DMS153 (cell line): ENCODE measurements at regions not wholly inside any gene's neighbourhood (a gene's known extent, or its start where the extent isn't known, plus 50 kb on each side); places are given as distances from the start of the nearest gene placed in this dataset.
"Not testable (repeated sequence)": the region's sequence is repeated elsewhere in the genome, so short reads cannot be mapped to it uniquely, and the experiment has no call there.

ENCODE experiments used
- DNase-seq: peaks from one replicate; lab custom pipeline; 2025; lab: John Stamatoyannopoulos, UW

DNA sequence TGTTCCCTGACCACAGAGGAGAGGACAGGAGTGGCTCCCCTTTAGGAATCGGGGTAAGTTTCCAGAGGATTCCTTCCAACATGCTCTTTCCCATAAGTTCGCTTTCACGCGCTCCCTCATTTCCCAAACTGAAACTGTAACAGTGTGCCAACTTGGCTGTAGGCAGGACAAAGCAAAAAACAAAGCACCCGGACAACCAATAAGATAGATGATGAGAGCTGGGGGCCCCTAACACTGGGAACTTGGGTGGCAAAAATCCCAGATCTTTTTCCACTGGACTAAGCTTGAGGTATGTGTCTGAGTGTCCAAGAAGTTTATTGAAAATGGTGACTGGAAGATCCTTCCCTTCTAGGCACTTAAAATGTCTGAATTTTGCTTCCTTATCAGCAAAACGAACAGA is 258.7 kb upstream of the IL12B start:
- no peak for DNase-seq

DNA sequence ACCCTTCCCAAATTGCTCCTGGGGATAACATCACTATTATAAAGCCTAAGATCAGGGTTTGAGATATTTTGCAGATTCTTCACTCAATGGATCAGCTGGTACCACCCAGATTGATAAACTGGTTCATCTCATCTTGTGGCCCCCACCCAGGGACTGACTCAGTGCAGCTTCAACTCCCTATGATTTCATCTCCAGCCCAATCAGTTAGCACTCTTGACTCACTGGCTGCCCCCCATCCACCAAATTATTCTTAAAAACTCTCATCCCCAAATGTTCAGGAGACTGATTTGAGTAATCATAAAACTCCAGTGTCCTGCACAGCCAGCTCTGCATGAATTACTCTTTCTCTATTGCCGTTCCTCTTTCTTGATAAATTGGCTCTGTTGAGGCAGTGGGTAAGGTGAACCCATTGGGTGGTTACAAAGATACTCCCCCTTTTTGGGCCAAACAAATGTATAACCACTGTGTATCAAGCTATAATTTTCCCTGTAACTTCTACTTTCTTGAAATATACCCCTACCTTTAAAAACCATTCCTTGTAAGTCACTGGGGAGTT is 263.3 kb upstream of the IL12B start:
- no peak for DNase-seq

DNA sequence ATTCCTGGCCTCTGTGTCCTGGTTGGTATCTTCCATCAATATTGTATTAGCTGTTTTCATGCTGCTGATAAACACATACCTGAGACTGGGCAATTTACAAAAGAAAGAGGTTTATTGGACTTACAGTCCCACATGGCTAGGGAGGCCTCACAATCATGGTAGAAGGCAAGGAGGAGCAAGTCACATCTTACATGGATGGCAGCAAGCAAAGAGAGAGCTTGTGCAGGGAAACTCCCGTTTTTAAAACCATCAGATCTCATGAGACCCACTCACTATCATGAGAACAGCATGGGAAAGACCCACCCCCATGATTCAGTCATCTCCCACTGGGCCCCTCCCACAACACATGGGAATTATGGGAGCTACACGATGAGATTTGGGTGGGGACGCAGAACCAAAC is 265.3 kb upstream of the IL12B start:
- not testable (repeated sequence) for DNase-seq

DNA sequence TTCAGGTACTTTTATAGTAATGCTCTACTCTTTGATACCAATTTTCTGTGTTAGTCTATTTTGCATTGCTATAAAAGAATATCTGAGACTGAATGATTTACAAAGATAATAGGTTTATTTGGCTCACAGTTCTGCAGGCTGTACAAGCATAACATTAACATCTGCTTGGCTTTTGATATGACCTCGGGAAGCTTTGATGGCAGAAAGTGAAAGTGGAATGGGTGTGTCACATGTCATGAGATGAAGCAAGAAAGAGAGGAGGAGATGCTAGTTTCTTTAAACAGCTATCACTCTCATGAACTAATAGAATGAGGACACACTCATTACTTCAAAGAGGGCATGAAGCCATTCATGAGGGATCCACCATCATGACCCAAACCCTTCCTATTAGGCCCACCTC is 270.9 kb upstream of the IL12B start:
- DNase-seq, result no peak

DNA sequence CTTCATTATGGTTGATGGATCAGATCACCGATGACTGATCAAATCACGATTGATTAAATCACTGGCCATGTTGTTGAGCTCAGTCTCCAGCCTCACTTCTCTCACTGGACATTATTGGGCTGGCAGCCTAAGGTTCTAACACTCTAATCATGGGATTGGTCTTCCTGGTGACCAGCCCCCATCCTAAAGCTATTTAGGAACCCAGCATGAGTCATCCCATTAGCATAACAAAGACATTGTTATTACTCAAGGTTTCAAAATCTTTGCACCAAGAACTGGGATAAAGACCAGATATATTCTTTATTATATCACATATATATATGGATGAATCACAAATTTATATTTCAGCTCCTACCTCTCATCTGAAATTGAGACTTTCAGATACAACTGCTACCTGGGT is 272.1 kb upstream of the IL12B start:
- no peak for DNase-seq

DNA sequence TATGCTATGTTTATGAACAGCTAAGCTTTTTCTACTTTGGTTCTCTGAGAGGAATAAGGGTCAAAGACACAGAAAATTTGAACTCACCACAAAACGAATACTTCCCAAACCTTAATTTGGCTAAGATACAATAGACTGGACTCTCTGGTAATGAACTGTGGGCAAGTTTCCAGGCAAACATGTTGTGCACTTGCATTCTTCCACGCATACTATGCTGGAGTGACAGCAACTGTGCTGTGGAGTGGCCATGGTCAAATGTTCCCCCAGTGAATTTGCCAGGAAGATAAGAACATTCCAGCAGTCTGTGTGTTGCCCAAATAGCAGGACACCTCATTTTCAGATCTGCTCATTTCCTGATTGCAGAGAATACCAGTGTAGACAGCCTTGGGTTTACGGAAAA is 275.3 kb upstream of the IL12B start:
- no peak for DNase-seq

DNA sequence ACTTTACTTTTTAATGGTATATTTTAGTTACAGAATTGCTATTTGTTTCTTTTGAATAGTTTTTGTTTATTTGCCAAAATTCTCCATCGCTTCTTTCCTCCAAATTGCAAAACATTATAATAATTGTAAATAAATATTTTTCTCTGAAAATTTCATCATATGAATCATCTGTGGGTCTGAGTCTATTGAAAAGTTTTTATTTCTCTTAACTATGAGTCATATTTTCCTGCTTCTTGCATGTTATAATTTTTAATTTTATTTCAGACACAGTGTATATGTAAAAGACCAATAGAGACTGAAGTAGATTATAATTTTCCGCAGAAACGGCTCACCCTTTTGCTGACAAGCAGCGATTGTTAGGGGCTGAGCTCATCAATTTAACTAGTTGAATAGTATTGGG is 279.1 kb upstream of the IL12B start:
- no peak for DNase-seq

DNA sequence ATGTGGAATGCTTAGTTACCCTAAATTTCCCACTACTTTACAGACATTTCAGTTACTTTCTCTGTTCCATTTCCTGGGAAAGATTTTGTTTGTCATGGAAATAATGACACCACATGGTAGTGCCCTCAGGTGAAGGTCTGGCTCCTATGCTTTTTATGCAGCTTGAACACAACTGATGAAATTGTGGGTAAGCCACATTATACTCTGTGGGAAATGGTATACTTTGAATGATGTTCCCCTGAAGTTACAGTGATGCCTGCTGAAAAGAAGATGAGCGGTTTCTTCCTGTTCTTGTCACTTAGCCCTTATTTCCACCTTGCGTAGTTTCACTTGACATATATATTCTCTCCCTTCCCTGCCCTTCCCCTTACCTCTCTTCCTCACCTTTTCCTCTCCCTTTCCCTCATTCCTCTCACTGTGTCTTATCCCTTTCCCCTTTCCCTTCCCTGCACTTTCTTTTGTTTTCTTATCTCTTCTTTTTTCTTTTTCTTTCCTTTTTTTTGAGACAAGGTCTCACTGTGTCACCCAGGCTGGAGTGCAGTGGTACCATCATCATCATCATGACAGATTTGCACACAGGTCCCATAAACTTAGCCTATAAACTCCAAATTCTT is 280.8 kb upstream of the IL12B start:
- DNase-seq, result no peak

DNA sequence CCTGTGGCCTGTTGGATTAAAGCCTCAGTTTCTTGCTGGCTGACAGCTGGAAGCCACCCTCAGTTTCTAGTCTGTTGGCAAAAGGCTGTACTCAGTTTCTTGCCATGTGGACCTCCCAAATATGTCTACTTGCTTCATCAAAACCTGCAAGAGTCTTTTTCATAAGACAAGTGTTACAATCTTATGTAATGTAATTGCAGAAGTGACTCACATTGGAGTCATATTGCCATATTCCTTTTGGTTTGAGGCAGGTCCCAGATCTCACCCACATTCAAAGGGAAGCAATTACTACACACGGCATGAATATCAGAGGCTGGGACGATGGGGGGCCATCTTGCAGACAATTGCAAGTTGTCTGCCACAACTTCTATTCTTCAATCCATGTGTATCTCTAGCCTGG is 286.7 kb upstream of the IL12B start:
- DNase-seq, result no peak

DNA sequence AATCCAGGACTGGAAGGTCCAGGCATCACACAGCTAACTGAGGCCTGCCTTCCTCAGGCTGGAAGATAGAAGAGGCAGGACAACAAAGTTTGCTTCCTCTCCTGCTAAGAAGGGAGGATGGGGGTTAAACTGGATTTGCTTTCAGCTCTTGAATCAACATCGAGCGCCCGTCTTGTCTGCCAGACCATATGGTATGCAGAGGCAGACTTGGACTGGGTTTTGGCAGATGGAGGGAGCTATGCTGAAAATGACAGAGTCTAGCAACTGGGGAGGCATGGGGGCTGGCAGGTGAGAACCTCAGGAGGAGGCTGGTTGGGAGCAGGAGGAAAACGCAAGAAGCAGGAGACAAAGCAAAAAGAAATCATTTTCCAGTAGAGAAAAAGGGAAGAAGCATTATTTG is 289.5 kb upstream of the IL12B start:
- no peak for DNase-seq

DNA sequence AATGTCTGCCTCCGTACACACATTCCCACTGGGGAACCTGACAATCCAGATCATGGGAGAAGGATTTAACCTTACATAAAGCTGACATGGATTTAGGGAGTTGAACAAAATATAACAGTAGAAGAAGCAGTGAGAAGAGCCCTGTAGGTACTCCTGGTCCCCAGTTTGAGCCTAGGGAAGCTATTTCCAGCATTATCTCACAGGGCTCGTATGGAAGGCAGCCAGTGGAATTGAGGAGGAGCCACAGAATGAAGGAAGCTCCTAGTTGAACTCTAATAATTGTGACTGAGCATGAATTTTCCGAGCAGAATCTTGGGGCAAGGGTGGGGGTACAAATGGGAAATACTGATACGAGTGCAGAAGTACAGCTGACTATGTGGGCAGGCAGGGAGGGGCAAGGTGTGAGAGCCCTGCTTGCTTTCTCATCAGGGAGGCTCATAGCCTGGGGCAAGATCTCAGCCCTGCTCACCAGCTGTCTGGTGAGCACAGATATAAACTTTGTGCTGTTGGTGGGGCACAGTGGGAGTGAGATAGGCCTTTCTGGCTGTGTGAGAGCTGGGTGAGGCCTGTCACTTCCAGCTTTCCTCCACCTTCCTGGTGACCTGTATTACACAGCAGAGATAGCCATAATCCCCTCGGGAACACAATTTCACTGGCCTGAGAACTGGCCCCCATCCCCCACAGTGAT is 290.7 kb upstream of the IL12B start:
- no peak for DNase-seq

DNA sequence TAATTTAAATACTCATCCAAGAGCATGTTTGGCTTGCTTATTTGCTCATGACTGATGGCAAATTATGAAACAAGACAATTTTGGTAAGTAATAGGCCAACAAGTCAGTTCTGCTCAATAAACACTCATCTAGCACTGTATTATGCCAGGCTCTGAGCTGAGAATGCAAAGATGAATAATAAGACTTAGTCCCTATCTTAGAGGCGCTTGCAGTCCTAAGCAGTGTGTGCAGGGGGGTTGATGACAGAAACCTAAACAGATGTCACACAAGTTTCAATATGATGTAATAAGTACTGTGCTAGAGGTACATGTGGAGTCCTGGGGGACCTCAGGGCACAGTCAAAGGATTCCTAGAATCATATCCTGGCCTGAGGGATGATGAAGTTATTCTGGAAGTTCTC is 287.6 kb upstream of the ADRA1B start:
- DNase-seq, result no peak

DNA sequence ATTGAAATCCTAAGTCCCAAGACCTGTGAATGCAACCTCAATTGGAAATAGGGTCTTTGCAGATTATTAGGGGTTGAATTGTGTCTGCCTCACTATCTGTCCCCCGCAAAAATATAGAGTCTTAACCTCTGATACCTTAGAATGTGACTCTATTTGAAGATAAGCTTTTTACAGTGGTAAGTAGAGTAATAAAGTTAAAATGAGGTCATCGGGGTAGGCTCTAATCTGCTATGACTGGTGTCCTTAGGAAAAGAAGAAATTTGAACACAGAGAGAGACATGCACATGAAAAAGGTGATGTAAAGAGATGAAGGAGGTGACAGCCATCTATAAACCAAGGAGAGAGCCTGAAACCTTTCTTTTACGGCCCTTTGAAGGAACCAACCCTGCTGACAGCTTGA is 287.1 kb upstream of the ADRA1B start:
- DNase-seq, result no peak

DNA sequence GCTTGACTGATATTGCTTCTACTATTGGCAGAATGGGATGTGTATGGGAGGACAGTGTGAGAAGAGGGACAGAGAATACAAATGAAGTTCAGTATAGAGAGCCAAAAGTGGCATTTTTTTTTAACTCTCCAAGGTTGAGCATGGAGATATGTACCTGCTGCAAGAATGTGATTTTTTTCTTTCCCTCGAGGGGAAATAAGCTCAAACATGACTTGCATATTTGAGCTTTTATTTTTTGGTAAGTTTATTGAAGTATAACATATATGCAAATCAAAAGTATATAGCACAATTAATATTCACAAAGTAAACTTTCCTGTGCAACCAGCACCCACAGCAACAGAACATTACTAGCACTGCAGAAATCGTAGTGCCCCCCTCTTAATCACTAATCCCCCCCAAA is 285.7 kb upstream of the ADRA1B start:
- no peak for DNase-seq

DNA sequence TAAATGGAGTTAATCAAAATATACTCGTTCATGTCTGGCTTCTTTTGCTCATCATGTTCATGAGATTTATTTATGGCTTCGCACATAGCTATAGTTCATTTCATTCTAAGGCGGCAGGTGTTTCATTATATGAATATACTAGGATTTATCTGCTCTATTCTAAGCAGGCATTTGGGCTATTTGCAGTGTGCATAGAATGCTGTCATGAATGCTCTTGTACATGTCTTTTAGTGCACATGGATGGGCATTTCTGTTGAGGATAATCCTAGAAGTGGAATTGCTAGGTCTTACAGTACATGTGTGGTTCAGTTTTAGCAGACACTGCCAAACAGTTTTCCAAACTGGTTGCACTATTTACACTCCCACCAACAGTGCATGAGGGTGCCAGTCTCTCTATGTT is 285.3 kb upstream of the ADRA1B start:
- no peak for DNase-seq

DNA sequence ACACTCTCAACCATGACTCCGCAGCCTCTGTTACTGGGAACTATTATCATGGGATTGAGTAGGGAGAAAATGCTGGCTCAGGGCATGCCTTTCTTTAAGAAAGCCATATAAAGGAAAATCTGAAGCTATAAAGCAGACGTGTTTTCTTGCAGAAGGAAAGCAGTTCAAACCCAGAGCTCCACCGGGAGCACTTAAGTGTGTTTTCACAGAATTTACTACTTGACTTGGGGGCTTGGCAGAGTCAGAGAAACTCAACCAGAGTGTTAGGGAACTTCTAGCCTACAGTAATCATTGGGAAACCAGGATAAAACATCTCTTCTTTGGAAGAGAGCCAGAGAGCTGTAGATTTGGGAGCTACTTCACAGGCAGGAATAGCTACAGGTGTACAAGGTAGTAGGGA is 283.4 kb upstream of the ADRA1B start:
- no peak for DNase-seq

DNA sequence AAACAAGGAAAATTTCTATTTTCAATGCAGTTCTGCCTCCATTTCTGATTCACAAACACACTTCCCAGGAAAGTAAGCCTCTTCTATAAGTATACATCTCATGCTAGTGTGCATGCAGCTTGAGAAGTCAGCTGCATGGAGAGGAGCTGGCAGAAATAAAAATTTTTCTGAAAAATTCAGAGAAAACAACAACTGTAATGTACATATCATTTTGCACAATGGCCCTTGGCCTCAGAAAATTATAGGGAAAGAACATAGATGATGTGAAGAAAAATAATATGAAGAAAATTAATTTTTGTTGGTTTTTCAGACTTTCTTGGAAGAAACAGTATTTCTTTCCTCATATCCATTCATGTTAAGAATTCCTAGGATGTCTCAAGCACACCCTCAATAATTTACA is 277.8 kb upstream of the ADRA1B start:
- DNase-seq, result no peak

DNA sequence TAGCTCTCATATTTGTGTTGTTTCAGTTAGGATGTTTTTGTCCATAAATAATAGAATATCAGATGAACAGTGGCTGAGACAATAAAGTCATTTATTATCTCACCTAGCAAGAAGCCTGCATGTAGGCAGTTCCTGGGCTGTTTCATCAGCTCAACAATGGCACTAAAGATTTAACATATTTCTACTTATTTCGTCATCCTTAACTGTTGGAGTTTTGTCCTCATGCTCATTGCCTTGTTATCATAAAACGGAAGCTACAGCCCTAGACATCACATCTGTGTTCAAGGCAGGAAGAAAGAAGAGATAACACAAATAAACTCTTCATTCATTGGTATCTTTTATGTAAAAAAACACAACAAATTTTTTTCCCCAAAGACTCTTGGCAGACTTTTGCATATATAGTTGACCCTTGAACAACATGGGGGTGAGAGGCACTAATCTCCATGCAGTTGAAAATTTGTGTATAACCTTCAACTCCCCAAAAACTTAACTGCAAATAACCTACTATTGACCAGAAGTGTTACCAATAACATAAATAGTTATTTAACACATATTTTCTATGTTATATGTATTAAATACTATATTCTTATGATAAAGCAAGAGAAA is 277.2 kb upstream of the ADRA1B start:
- DNase-seq, result no peak

DNA sequence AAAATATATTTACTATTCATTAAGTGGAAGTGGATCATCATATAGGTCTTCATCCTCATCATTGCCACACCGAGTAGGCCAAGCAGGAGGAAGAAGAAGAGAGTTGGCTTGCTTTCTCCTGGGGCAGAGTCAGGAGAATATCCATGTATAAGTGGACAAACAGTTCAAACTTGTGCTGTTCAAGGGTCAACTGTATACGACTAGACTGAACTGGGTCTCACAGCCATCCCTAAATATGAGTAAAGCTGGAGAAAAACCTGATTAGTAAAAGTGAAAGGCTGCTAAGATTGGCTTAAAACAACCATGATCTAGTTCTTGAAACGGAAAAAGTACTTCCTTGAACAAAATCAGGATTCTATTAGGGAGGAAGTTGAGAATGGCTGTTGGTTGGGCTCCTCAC is 276.7 kb upstream of the ADRA1B start:
- no peak for DNase-seq

DNA sequence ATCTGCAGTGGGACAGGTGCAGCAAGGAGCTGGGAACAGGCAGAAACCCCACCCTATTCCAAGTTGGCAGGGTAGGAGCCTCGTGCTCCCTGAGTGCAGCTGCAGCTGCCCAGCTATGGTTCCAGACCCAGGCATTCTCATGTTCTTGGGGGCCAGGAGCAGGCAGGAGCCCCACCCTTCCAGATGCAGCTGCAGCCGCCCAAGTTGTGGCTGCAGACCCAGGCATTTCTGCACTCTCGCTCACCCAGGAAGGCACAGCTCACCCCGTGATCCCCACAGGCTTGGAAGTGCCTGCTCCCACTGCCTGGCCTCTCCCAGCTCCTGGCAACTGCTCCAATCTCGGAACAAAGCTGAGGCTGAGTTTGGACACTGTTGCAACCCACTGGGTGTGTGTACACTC is 275.8 kb upstream of the ADRA1B start:
- no peak for DNase-seq

DNA sequence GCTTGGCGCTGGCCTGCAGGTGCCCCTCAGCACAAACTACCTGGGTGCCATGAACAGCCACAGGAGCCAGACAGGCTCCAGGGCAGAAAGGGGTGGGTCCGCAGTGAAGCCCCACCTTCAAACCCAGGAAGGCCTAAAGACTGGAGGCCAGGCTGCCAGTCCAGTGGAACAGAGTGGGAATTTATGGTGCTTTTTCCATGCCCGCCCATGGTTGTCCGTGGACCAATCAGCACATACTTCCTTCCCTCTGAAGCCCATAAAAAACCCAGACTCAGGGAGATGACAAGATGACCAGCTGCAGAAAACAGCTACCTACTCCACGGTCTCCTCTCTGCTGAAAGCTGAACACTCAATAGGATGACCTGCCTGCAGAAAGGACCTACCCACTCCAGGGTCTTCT is 275.4 kb upstream of the ADRA1B start:
- no peak for DNase-seq

DNA sequence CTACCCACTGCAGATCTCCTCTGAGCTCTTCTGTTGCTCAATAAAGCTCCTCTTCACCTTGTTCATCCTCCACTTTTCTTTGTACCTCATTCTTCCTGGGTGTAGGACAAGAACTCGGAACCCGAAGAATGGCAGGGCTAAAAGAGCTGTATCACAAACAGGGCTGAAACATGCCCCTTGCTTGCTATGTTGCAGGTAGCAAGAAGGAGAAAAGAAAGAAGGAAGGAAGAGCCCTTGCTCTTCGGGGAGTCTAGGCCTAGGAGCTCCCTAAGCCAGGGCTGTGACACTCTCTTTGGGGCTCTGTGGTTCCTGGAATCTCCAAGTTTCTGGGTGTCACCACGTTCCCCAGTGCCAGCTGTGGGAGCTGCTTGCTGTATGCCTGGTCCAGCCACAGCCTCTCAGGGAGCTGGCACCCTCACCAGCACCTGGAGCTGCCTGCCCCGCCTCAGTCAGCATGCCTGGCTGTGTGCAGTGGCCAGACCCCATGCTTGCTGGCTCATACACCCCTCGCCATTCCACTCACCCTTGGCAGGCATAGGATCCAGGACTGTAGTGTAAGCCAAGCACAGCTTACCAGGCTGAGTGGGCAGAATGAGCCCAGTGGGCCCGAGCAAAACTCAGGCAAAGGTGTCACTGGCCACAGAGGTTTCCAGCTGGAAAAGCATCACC is 274.8 kb upstream of the ADRA1B start:
- no peak for DNase-seq

DNA sequence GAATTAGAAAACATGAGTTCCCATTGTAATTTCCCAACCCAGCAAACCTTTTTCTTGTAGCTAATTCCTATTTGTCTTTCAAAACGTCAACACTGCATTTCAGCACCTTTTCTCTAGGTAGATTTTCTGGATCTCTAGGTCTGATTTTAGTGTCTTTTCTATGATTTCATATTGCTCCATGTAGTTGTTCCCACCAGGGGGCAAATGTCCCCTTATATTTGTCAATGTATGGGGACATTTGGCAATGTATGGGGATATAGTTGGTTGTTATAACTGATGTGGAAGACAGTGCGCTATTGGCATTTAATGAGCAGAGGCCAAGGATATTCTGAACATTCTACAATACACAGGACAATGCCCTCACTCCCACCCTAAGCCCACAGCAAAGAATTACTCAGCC is 273.9 kb upstream of the ADRA1B start:
- DNase-seq, result no peak
